Ovary (tissue), 3 donors: ENCODE measurements at regions not wholly inside any gene's neighbourhood (a gene's known extent, or its start where the extent isn't known, plus 50 kb on each side); places are given as distances from the start of the nearest gene placed in this dataset.

Source experiments
- EP300 ChIP-seq: sonication (generic); formaldehyde crosslinking; IDR thresholded peaks from one replicate; pipeline ENCODE4 v1.6.1; 2017; ENCODE audit warnings: antibody characterized with exemption
- POLR2A ChIP-seq: fragments of 450-650 bp; IDR thresholded peaks from one replicate; pipeline ENCODE4 v1.6.1; 2017; ENCODE audit warnings: antibody characterized with exemption, mild to moderate bottlenecking, moderate library complexity
- TF ChIP-seq, protein P1 (sequence below), 3 donors: fragments of 450-650 bp in 2 of 3; fragments of 200-600 bp in 1 of 3; IDR thresholded peaks; one replicate each; pipeline versions ENCODE4 v1.5.1 to v1.8.0; 2016 to 2022; ENCODE audit warnings: antibody characterized with exemption in 3 of 3, mild to moderate bottlenecking in 1 of 3
- donor health status: DM: no; HTN: no; CAD: no.

DNA sequence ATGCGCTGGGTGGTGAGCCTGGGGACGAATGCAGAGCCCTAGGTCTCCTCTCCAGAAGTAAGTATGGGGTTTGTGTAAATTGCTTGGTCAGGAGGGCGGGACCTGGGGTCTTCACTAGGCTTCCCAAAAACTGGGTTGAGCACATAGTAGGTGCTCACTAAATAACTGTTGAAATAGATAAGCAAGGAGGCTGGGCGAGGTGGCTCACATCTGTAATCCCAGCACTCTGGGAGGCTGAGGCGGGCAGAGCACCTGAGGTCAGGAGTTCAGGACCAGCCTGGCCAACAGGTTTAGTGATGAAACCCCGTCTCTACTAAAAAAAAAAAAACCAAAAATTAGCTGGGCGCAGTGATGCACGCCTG lies 163.9 kb upstream of the IER5L start:
- no peak for TF ChIP-seq POLR2A
- TF ChIP-seq, protein P1, sequence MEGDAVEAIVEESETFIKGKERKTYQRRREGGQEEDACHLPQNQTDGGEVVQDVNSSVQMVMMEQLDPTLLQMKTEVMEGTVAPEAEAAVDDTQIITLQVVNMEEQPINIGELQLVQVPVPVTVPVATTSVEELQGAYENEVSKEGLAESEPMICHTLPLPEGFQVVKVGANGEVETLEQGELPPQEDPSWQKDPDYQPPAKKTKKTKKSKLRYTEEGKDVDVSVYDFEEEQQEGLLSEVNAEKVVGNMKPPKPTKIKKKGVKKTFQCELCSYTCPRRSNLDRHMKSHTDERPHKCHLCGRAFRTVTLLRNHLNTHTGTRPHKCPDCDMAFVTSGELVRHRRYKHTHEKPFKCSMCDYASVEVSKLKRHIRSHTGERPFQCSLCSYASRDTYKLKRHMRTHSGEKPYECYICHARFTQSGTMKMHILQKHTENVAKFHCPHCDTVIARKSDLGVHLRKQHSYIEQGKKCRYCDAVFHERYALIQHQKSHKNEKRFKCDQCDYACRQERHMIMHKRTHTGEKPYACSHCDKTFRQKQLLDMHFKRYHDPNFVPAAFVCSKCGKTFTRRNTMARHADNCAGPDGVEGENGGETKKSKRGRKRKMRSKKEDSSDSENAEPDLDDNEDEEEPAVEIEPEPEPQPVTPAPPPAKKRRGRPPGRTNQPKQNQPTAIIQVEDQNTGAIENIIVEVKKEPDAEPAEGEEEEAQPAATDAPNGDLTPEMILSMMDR (IDR thresholded peaks at IDR 0.05), result no peak
- no peak for TF ChIP-seq EP300
